ENCODE measurements at regions not wholly inside any gene's neighbourhood (a gene's known extent, or its start where the extent isn't known, plus 50 kb on each side); places are given as distances from the start of the nearest gene placed in this dataset.

DNA sequence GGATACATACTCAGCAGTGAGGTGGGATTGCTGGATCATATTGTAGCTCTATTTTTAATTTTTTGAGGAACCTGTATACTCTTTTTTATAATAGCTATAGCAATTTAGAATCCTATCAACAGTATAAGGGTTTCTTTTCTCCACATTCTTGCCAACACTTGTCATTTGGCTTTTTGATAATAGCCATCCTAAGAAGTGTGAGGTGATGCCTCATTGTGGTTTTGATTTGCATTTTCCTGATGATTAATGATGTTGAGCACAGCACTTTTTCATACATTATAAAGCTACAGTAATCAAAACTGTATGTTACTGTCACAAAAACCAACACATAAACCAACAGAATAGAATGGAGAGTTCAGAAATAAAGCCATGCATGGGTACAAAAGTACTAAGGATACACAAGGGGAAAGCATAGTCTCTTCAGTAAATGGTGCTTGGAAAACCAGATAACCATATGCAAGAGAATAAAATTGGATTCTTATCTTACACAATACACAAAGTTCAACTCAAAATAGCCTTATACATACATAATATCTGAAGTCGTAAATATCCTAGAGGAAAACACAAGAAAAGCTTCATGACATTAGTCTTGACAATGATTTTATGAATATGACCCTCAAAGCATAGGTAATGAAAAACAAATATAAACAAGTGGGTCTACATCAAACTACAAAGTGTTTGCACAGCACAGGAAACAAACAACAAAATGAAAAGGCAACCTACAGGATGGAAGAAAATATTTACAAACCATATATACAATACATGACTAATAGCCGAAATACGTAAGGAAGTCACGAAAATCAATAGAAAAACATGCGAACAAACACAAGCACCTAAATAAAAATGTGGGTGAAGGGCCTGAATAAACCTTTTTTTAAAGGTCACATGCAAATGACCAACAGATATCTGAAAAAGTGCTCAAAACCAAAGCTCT lies 287.8 kb upstream of the DAB2 start:
- whole genome bisulfite sequencing: 92% methylated on average over 5 of the region's 5 CpGs
- Histone ChIP-seq H3K4me3 (no peak overlapping the region), H3K27me3 (no peaks in the 10 kb centered on the region), H3K27ac (no peak overlapping the region), H3K36me3 (no peaks in the 10 kb centered on the region), H3K9me3 (no peaks in the 10 kb centered on the region), H3K4me1 (peaks cover 13% of the 10 kb centered on the region)
- TF ChIP-seq POLR2A (IDR thresholded peaks at IDR 0.05) (no peak), POLR2AphosphoS5 (IDR thresholded peaks at IDR 0.05) (no peak), EP300 (IDR thresholded peaks at IDR 0.05) (no peak)
- TF ChIP-seq, protein P1, sequence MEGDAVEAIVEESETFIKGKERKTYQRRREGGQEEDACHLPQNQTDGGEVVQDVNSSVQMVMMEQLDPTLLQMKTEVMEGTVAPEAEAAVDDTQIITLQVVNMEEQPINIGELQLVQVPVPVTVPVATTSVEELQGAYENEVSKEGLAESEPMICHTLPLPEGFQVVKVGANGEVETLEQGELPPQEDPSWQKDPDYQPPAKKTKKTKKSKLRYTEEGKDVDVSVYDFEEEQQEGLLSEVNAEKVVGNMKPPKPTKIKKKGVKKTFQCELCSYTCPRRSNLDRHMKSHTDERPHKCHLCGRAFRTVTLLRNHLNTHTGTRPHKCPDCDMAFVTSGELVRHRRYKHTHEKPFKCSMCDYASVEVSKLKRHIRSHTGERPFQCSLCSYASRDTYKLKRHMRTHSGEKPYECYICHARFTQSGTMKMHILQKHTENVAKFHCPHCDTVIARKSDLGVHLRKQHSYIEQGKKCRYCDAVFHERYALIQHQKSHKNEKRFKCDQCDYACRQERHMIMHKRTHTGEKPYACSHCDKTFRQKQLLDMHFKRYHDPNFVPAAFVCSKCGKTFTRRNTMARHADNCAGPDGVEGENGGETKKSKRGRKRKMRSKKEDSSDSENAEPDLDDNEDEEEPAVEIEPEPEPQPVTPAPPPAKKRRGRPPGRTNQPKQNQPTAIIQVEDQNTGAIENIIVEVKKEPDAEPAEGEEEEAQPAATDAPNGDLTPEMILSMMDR (IDR thresholded peaks at IDR 0.05): no peak
- no peak for DNase-seq (ENCODE audit: low spot score in 2 of 2)

DNA sequence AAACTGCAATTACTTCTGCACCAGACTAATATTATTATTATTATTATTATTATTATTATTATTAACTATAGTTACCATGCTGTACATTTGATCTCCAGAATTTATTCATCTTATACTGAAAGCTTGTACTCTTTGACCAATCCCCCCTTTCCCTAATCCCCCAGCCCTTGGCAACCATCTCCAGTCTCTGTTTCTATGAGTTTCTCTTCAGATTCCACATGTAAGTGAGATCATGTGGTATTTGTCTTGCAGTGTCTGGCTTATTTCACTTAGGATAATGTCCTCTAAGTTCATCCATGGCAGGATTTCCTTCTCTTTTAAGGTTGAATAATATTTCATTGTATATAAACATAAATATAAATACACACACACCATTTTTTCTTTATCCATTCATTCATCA lies 287.0 kb upstream of the DAB2 start:
- Histone ChIP-seq H3K27me3 (no peaks in the 10 kb centered on the region), H3K36me3 (no peaks in the 10 kb centered on the region), H3K4me1 (peaks cover 13% of the 10 kb centered on the region), H3K4me3 (no peak overlapping the region), H3K9me3 (no peaks in the 10 kb centered on the region), H3K27ac (no peak overlapping the region)
- DNase-seq (ENCODE audit: low spot score in 2 of 2): no peak
- TF ChIP-seq POLR2A (IDR thresholded peaks at IDR 0.05) (no peak), EP300 (IDR thresholded peaks at IDR 0.05) (no peak), POLR2AphosphoS5 (IDR thresholded peaks at IDR 0.05) (no peak)
- TF ChIP-seq, protein P1 (IDR thresholded peaks at IDR 0.05): no peak

DNA sequence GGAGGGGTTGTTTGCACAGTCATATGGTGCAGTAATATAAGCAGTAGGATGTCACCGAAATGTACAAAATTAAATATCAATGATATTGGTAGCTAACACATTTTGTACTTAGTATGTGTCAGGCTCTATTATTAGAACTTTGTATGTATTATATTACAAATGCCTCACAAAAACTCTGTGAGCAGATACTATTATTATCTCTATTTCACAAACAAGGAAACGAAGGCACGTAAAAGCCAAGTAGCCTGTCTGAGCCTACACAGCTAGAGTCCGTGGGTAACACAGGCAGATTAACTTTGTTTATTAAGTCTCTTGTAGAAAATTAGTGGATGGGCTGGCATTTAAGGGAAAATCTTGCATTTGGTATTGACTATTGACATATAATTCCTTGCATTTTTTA lies 284.3 kb upstream of the DAB2 start:
- H3K27me3 ChIP-seq: no peaks in the 10 kb centered on the region
- H3K4me3 ChIP-seq: no peak overlapping the region
- no peak overlapping the region for H3K27ac ChIP-seq
- H3K36me3 ChIP-seq: no peaks in the 10 kb centered on the region
- peaks cover 4% of the 10 kb centered on the region for H3K4me1 ChIP-seq
- TF ChIP-seq POLR2A (IDR thresholded peaks at IDR 0.05) (no peak), POLR2AphosphoS5 (IDR thresholded peaks at IDR 0.05) (no peak), EP300 (IDR thresholded peaks at IDR 0.05) (no peak)
- H3K9me3 ChIP-seq: no peaks in the 10 kb centered on the region
- DNase-seq (ENCODE audit: low spot score in 2 of 2): no peak
- 86% methylated on average over 4 of the region's 4 CpGs for WGBS

DNA sequence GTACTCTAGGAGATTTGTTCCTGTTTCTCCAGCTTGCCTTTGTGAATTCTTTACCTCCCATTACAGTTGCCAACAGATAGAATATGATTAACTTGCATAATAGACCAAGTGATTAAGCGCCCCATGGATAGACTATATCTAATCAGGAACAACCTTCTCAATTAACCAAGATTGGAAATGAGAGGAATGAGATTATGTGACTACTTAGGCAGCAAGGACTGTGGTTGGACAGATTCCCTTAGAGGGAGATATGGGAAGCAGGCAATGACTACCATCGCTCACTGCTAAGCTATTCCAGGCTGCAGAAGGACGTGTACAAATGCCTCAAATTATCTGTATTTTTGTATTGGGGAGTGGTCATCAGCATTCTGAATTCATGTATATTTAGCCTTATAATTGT lies 278.1 kb upstream of the DAB2 start:
- 75% methylated on average over 3 of the region's 3 CpGs for WGBS
- H3K9me3 ChIP-seq: no peaks in the 10 kb centered on the region
- H3K27me3 ChIP-seq: no peaks in the 10 kb centered on the region
- no peak overlapping the region for H3K27ac ChIP-seq
- no peaks in the 10 kb centered on the region for H3K4me1 ChIP-seq
- no peaks in the 10 kb centered on the region for H3K36me3 ChIP-seq
- no peak for DNase-seq (ENCODE audit: low spot score in 2 of 2)
- no peak overlapping the region for H3K4me3 ChIP-seq
- no peak for TF ChIP-seq POLR2AphosphoS5 (IDR thresholded peaks at IDR 0.05)
- TF ChIP-seq POLR2A (IDR thresholded peaks at IDR 0.05): no peak
- TF ChIP-seq EP300 (IDR thresholded peaks at IDR 0.05): no peak
- TF ChIP-seq, protein P1 (IDR thresholded peaks at IDR 0.05): no peak

DNA sequence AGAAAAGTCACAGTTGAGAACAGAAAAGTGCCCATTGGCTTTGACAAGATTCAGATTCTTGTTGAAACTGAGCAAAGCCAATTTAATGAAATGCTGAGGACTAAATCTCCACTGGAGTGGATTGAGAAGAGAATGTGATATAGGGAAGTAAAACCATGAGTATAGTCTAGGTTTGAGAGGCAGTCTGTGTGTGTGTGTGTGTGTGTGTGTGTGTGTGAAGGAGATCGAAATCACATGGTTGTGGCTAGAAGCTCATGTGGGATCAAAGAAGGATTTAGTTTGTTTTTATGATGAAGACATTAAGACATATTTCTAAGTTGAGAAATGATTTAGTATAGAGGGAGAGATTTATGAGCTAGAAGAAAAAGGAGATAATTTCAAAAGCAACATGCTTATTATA lies 275.7 kb upstream of the DAB2 start:
- TF ChIP-seq POLR2A (IDR thresholded peaks at IDR 0.05): no peak
- TF ChIP-seq POLR2AphosphoS5 (IDR thresholded peaks at IDR 0.05): no peak
- TF ChIP-seq EP300 (IDR thresholded peaks at IDR 0.05): no peak
- TF ChIP-seq, protein P1 (IDR thresholded peaks at IDR 0.05): no peak

More for the DNA sequence above, 275.7 kb upstream of the DAB2 start:
- H3K4me1 ChIP-seq: no peaks in the 10 kb centered on the region
- no peak overlapping the region for H3K4me3 ChIP-seq
- H3K27ac ChIP-seq: no peak overlapping the region
- no peaks in the 10 kb centered on the region for H3K27me3 ChIP-seq
- no peak for DNase-seq (ENCODE audit: low spot score in 2 of 2)
- H3K9me3 ChIP-seq: no peaks in the 10 kb centered on the region
- H3K36me3 ChIP-seq: no peaks in the 10 kb centered on the region
- WGBS: 56% methylated on average over 1 of the region's 1 CpG
